GM19324 (cell line): ENCODE measurements at regions not wholly inside any gene's neighbourhood (a gene's known extent, or its start where the extent isn't known, plus 50 kb on each side); places are given as distances from the start of the nearest gene placed in this dataset.

Experiments
- ATAC-seq: cut with Tn5 transposase; IDR thresholded peaks from one replicate; pipeline ENCODE4 v1.9.1; 2021; ENCODE audit warnings: mild to moderate bottlenecking, moderate library complexity; ENCODE audit not compliant: unreplicated experiment, low FRiP score

DNA sequence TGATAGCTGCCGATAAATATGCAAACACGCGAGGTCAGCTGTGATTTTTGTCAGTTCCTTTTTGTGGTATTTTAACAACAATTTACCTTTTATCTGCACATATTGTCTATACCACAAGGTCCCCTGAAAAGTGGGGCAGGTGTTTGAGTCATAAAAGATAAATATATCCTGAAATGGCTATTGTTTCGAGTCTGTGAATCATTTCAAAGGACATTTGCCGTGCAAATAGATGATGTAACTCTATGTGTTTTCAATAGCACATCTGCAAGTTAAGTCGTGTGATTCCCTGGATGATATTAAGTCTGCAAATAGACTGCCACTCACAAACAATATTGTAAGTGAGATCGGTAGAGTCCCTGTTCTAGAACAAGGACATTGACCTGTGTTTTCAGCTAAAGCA, 193.0 kb upstream of the PITRM1 start:
- no peak for ATAC-seq

DNA sequence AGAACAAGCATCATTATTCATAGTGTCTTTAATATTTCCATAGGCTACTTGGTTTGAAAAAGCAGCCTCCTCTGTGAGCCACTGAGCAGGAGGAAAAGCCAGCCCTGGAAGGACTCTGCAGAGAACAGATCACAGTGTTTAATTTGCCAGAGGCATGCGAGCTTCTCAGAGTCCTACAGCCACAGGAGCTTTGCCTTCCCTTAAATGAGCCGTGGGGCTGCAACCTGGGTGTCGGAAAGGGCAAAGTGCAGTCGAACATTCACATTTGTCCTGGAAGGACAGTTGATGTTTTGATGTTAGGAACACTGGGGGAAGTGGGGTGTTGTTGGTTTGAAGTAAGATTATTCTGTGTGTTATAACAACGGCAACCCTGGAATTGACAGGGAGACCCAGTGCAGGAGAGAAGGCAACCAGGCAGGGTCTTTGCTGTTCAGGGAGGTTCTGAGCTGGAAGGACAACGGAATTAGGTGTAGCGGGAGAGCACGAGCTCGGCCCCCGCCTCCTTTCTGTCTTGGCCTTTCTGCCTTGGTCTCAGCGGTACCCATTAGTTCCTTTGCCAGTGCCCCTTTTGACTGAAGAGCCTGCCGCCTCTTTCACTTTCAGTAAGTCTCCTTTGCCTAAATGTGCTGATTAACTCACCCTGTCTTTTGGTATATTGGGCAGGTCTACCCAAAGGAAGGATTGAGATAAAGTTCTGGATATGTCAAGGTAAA, 192.3 kb upstream of the PITRM1 start:
- ATAC-seq, result no peak

DNA sequence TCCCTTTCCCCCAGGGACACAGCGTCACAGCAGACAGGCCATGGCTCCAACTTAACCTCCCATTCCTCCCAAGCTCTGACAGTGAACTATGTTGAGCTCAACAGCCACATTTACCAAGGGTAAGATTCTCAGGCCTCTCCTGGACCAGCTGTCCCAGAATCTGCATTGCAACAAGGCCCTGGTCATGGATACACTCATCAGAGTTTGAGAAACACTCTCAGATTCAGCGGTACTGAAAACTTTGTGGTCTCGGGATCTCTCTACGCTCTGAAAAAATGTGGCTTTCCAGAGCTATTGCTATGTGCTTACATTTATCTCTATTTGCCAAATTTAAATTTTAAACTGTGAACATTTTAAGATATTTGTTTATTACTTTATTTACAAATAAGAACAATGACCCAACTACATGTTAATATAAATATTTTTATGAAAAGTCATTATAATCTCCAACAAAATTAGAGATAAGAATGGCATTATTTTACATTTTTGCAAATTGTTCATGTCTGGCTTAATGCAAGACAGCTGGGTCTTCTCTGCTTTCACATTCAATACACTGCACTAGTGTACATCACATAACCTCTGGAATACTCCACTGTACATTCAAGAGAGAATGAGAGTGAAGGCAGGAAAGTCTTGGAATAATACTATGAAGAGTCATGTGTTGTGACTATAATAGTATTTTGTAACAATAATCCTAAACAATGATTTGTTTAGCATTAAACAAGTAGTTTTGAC, 190.9 kb upstream of the PITRM1 start:
- no peak for ATAC-seq

DNA sequence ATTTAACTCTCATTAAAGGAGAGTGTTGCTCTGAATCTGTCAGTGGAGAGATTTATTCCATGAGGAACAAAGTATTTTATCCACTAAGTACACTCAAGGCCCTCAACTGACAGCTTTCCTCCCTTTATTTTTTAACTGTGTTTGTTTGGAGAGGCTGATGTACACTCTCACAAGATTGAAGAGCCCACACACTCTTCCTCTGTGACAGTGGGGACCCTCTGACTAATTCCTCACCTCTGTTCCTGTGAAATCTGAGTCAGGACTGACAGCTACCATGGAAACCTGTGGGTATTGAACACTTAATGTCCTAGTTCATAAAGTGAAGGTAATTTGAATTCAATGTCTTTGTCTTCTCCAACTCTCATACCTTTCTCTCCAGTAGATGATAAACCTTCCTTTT, 189.8 kb upstream of the PITRM1 start:
- ATAC-seq, result no peak

DNA sequence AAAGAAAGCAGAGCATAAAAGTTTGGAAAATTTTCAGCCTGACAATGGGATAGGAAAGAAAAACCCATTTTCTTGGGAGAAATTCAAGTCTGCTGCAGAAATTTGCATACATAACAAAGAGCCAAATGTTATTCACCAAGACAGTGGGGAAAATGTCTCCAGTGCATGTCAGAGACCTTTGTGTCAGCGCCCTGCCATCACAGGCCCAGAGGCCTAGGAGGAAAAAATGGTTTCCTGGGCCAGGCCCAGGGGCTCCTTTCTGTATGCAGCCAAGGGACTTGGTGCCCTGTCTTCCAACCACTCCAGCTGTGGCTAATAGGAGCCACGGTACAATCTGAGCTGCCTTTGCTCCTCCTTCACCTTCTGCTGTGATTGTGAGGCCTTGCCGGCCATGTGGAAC, 189.1 kb upstream of the PITRM1 start:
- ATAC-seq, result no peak

DNA sequence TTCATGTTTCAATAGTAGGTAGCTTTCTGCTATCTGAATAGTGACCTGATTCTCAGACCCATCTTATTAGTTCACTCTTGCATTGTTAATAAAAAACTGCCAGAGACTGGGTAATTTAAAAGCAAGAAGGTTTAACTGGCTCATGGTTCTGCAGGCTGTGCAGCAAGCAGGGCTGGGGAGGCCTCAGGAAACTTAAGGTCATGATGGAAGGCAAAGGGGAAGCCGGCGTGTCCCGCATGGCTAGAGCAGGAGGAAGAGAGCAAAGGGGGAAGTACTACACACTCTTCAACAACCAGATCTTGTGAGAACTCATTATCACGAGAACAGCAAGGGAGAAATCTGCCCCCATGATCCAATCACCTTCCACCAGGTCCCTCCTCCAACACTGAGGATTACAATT, 185.2 kb upstream of the PITRM1 start:
- ATAC-seq, result no peak

DNA sequence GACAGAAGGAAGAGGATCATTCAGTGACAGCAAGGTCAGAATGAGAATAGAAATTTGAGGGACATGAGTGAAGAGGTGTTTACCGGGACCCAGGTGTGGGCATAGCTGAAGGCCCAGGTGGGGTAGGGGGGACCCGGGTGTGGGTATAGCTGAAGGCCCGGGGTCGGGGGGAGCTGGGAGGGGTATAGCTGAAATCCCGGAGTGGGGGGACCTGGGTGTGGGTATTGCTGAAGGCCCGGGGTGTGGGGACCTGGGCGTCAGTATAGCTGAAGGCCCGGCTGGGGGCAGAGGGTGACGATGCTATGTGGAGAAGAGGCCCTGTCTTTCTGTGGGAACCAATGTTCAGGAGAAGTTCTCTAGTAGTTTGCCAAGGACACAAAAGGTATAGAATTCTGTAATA, 183.0 kb upstream of the PITRM1 start:
- ATAC-seq, result no peak

DNA sequence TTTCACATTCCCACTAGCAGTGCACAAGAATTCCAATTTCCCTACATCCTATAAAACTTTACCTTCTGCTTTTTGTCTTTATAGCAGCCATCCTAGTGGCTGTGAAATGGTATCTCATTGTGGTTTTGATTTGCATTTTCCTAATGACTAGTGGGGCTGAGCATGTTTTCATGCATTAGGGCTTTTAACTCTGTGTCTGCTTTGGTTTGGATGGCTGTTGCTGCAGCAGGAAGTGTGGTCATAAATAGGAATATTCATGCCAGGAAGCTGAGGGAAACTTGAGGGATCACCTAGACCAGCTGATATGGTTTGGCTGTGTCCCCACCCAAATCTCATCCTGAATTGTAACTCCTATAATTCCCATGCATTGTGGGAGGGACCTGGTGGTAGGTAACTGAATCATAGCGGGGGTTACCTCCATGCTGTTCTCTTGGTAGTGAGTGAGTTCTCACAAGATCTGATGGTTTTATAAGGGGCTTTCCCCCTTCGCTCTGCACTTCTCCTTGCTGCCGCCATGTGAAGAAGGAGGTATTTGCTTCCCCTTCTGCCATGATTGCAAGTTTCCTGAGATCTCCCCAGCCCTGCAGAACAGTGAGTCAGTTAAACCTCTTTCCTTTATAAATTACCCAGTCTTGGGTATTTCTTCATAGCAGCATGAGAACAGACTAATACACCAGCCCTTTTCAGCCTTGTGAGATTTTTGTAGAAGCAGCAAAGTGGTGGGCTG, 181.8 kb upstream of the PITRM1 start:
- ATAC-seq, result no peak

DNA sequence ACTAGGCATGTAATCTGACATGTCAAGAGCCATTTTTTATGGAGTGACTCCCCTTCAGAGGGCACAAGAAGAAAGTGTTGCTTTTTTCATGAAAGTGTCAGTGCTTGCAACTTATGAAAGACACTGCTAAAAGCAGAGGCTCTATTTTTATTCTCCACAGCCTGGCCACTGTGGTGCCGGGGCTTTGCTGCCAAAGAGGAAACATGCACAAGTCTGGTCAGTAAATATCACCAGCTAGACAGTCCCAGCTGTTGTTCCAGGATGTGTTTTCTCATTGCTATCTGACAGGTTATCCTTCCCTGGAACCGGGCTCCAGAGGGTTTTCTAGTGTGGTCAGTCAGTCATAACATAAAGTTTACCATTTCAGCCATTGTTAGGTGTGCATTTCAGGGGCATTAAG, 180.7 kb upstream of the PITRM1 start:
- ATAC-seq, result no peak

DNA sequence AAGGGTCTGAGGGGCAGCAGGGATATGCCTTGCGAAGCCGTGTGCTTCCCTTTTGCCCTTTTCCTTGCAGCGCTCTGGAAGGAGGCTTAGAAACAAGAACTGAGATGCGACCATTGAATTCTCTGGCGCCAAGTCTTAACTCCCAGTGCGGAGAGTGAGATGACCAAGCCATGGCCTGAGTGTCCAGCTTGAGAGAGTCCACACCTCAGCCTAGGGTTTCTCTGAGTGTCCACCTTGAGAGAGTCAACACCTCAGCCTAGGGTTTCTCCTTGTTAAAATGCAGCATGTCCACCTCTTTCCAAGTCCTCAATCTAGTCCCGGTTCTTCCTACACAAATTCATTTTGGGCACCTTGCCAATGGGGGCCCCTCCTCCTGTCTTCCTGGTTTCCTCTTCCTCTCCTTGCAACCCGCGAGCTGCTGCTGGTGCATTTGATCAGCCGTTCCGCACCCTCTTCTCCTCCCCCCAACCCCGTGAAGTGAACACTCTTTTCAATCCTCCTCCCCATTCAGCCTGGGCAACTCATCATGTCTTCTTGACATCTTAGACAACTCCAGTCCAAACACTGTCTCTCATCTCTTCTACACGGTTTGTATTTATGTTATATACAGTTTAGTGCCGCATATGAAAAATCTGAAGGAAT, 178.2 kb upstream of the PITRM1 start:
- ATAC-seq, result no peak

DNA sequence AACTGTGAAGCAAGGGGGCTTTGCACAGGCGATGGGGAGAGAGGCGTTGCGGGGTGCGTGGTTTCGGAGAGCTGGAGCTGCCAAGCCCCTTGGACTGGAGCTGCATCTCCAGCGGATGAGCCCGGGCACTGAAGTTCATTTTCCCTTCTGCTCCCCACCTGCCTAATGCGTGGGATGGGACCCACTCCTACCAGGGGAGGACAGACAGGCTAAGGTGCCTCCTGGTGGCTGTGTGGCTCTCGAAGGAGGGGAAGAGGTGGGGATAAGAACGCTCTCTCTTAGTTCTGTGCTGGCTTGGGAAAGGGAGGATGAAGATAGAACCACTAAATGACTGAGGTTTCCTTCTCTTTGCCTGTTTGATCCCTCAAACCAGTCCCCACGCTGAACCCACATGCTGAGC, 177.6 kb upstream of the PITRM1 start:
- no peak for ATAC-seq

DNA sequence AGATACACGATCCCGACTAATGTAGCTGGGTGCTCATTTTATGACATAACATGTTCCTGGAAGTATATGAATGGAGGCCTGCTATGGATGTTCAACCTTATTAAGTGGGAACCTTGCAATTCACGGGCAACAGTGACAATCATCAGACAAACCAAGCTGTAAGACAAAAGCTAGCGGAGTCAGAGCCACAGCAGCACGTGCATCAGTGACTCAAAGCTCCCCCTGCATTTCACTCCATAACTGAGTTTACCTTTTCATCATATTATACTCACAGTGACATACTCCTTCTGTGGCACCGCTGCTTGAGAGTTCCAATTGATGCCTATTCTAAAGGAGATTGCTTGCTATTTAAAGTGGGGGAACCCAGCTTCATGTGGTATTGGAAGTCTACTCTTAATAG, 176.0 kb upstream of the PITRM1 start:
- no peak for ATAC-seq

DNA sequence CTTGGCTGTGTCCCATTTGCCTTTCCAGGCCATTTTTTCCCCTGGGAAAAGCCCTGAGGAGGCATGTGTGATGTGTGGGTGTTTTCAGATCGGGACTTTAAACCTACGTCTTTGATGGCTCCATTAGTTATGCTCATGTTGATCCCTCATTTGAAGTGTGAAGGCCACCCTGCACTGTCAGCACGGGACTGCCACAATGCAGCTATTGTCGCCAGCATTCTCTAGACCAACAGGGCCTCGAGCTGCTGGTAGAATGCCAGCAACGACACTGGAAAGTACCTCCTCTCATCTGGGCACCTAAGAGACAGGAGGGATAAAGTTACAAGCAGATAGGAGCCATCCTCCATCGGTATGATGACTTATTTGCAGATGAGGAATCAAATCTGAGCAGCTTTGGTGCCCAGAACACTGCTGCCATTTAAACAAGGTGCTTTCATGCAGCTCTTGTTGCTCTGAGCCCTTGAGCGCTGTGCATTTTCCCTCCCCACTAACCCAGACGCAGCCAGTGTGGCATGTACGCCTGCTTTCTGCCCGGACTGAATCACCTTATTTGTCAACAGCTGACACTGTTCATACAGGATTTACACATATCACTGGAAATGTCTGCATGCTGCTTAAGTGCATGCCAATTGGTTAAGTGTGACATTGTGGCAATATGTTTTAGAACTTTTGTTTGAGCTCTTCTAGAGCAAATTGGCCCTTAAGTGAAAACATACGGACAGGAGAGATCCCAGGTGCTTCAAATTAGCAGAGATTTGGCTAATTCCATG, 175.0 kb upstream of the PITRM1 start:
- no peak for ATAC-seq

DNA sequence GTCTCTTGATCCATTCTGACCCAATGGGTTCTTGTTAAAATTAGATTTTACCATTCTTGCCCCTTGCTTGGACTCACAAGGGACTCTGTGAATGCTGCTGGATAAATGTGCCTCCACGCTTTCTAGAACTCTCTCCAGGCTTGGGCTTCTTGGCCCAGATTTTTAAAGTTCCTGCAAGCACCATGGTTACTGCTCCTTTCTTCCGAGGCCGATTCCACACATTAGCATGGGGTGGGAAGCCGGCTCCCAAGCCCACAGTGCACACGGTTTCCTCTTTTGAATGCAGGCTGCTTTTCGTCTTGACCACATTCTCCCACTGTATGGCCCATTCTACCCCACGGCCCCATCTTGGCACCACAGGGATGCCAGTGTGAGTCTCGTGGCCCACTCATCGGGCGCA, 174.3 kb upstream of the PITRM1 start:
- no peak for ATAC-seq

DNA sequence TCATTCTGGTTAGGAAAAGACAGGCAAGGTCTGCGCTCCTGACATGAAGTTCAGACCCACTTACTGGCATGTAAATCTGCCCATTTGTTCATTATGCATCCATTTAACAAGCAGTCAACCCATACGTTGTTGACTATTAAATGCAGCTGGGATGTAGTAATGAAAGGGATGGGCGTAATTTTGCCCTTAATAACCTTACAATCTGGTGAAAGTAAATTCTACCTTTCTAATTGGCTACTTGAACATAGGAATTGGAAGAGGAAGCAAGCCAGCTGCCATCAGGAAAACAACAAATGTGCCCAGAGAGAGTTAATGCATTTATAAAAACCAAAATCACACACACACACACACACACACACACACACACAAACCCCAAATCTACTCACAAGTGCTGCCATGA, 170.2 kb upstream of the PITRM1 start:
- ATAC-seq, result no peak

DNA sequence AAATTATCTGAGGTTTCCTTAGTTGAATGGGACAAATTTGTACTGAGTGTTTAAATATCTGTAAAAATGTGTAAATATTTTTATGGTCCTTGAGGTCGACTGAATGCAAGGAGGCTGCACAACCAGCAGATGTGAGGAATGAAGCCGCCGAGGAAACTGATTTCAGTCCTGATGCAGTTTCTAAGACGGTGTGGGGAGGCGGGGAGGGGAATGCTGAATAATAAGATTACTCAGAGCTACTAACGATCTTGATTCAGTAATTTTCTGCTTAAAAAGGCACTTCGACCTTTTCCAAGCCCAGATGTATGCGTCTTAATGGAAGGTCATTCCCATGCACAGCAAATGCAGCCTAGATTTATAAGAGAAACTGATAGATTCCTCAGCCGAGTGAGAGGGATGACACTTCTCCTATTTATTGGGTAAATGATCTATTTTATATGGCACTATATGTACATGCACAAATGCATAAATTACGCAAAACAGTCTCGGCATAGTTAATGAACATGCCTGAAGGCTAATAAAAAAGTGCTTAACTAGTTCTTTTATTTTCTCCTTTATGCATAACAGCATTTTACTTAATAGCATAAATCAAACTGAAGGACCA, 167.6 kb upstream of the PITRM1 start:
- ATAC-seq, result no peak

DNA sequence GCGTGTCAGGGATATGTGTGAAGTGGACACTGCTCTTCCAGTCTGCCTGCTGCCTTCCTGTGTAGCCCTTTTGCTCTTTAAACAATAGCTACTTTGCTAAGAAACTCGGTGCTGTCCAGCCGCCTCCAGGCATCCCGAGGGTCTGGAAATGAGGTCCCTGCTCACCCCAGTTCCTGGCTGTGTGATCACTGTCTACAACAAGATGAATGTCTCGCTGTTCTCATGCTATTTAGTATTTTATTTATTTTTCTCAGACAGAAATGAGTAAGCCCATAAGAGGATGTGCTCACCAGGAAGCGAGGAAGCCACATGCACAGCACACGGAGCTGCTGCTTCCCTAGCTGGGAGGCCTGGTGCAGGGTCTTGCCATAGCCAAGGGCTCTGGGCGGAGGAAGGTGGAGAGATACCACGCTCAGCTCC, 167.0 kb upstream of the PITRM1 start:
- no peak for ATAC-seq

DNA sequence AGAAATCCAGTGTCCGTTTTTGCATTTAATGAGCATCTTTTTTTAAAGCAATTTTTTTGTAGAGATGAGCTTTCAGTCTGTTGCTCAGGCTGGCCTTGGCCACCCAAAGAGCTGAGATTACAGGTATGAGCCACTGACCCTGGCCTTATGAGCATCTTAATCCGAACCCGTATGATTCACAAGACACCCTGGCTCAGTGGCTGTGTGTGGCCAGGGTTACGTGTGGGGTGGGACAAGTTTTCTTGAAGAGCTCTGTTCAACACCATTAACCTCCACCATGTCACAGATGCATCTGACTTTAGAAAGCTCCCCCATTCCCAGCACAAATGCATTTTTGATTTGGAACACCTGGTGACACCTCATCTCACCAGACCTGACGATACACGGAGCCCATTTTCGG, 166.5 kb upstream of the PITRM1 start:
- ATAC-seq, result no peak

DNA sequence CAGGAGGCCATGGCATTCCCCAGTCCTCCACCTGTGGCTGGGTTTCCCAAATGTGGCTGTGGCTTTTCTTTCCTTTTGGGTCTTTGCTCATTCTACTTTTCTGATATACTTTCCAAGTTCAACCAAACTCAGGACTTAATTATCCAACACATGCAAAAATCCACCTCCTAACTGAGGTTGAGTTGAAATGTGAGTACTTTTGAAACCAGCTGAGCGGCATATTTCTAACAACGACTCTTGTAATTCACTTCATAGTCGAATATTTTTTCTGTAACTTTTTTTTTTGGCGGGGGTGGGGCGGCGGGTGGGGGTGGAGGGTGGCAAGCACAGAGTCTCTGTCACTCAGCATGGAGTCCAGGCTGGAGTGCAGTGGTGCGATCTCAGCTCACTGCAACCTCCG, 165.2 kb upstream of the PITRM1 start:
- no peak for ATAC-seq

DNA sequence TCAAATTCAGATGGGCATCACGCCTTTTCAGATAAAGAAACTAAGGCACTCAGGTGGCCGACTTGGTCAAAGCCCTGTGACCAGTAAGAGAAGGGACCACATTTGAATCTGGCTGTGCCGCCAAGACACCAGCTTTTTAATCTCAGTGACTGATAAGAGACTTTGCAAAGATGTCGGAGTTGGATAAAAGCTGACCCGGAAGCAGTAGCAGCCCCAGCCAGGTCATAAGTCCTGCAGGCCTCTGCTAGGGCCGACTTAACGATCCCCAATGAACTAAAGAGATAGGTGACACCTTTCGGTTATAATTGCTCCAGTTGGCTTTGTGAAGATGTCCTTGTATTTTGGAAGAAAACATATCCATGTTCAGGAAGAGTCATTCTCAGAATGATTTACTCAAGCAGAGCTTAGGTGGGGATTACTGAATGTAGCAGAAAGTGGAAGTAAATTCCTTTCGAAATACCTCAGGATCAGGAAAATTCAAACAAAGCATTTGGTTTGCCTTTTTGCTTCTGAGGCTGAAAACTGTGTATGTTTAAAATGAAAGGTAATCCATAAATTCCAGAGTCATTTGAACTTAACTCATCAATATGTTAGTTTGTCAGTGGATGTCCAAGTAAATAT, 164.2 kb upstream of the PITRM1 start:
- no peak for ATAC-seq
